Left lobe of liver (tissue), 2 donors: ENCODE measurements at regions not wholly inside any gene's neighbourhood (a gene's known extent, or its start where the extent isn't known, plus 50 kb on each side); places are given as distances from the start of the nearest gene placed in this dataset.

Experiments
- ATAC-seq: fragments of 200-7000 bp; cut with Tn5 transposase; one replicate; pipeline ENCODE4 v1.9.1; 2020; ENCODE audit warnings: mild to moderate bottlenecking, moderate library complexity
- DNase-seq: peaks from one replicate; pipeline ENCODE4 v3.0.0-alpha.2; 2020; ENCODE audit warnings: low spot score
- donor health status: DM: no; HTN: no; CAD: no; lungs with moderate emphysema.
- donor health status: DM: no; HTN: yes; CAD: no.

DNA sequence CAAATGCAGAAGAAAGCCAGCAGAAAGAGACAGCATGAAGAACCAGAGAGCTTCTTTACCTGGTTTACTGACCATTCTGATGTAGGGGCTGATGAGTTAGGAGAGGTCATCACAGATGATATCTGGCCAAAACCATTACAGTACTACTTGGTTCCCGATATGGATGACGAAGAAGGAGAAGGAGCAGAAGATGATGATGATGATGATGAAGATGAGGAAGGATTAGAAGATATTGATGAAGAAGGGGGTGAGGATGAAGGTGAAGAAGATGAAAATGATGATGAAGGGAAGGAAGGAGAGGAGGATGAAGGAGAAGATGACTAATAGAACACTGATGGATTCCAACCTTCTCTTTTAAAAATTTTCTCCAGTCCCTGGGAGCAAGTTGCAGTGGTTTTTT lies 178.2 kb upstream of the CRY1 start:
- ATAC-seq (no peak), DNase-seq (no peak)

DNA sequence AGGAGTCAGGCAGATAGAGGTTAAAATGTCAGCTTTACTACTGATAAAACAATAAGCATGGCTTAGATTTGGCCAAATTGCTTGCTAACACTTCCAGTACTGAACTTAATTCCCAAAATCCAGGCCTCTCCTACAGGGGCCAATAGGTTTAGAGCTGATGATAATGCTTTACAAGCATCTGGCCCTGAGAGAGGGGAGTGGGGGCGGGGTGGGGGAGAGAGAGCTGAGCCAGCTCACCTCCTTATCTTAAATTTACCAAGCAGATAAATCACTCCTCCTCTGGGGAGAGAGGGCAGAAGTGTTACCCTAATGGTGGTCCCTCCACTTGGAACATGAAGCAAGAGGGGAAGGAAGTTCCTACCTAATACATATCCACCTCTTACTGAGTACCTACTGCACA lies 182.2 kb upstream of the CRY1 start:
- ATAC-seq: no peak
- no peak for DNase-seq

DNA sequence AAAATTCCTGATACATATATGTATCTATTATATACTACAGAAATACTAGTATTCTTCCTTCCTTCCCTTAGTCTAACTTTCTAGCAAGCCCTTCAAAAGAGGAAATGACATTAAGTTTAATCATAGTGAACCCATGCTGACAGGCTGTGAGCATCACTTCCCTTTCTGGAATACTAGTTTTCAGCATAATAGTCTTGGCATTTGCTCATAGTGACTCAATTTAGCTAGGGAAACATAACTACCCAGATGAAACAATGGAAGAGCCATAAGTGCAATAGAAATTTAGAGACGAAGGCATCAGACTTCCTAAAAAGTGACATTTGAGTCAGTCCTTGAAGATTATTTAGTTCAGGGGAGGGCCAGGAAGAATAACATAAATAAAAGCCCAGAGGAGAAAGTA lies 184.5 kb upstream of the CRY1 start:
- no peak for ATAC-seq
- DNase-seq: no peak

DNA sequence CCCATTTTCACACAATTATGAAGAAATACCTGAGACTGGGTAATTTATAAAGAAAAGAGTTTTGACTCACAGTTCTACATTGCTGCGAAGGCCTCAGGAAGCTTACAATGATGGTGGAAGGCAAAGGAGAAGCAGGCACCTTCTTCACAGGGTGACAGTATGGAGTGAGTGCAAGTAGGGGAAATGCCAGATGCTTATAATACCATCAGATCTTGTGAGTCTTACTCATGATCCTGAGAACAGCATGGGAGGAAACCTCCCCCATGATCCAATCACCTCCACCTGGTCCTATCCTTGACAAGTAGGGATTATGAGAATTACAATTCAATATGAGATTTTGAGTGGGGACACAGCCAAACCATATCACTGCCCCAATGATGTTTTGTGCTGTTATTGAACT lies 189.3 kb upstream of the CRY1 start:
- ATAC-seq (no peak), DNase-seq (no peak)

DNA sequence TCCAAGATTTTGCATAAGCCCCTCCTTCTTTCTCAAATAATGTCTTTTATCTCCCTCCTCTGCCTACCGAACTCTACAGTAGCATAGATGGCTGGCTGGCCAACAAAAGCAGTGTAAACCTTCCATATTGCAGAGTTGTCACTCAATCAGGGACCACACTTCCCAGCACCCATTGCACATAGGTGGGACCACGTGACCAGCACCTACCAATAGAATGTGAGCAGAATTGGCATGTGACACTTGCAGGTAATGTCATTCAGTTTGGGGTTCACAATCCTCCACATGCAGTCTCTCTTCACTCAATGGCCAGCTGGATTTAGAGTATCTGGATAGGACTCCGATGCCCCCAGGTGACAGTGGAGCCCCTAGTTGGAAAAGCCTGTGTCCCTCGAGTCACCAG lies 190.3 kb upstream of the CRY1 start:
- no peak for DNase-seq
- no peak for ATAC-seq

DNA sequence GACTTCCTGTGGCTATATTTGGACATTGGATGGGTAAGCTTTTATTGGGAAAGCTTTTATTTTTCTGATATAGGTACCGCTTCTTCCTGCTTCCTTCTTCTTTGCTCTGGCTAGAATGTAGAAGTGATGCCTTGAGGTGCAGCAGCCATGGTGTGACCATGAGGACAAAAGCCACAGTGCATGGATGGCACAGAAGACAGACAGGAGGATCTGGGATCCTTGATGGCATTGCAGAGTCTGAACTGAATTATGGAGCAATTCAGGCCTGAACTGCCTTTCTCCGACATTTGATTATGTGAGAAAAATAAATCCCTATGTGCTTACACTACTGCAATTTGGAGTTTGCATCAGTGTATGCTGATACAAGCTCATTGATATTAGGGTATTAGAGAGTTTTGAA lies 191.3 kb upstream of the CRY1 start:
- DNase-seq: no peak
- ATAC-seq: no peak

DNA sequence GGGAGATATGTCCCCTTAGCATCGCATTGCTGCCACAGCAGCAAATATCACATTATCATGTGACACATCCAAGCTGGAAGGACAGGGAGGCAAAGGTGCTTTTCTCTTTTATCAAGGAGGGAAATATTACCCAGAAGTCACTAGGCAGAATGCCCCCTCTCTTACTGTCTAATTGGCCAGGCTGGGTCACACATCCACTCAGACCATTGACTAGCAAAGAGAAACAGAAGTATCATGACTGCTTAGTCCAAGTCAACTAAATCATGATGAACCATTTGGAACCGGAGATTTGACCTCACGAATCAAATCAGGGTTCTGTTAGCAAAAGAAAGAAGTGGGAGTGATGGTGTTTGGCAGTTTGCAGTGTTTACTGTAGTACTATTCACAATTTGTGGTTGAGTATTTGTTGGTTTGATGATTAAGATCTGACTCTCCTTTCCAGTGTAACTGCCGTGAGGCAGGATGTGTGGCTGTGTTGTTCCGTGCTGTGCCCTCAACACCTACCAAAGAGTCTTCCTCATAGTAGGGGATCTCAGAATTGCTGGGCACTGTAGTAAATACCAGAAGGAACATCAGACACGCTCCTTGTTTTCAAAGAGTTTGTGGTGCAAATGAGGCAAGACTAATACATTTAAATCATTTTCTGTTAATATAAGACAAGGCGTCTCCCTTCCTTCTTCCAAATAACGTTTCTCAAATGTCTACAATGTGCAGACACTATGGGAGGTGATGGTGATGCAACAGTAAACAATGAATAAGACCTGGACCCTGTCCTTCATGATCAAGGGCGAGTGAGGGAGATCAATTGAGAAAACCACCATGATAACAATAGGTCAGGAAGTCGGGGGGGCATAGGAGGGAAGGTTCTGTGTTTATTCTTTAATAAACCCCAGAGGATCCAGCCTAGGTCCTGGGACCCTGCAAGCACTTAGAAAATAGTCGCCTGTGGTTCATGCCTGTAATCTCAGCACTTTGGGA lies 194.4 kb upstream of the CRY1 start:
- ATAC-seq: no peak
- no peak for DNase-seq

DNA sequence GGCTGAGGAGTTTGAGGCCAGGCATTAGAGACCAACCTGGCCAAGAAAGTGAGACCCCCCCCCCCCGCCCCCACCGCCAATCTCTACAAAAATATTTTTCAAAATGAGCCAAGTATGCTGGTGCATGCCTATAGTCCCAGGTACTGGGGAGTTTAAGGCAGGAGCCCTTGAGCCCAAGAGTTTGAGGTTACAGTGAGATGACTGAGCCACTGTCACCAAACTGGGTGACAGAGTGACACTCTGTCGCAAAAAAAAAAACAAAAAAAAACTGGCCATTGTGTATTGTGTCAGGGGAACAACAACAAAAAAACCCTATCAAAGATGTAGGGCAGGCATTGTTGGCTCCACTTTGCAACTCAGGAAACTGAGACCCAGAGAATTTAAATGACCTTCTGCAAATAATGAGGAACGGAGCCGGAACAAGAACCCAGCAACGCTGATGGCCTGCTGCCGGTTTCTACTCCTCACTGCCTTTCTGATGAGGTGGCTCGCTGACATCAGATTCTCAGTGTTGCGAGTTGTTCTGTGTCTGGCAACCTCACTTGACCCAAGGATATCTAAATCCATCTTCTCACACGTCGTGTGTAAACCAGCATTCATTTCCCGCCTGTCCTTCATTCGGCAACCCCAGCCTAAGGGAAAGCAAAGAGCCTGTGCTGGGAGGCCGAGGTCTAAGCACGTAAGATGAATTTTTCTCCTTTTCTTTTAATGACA lies 195.2 kb upstream of the CRY1 start:
- ATAC-seq: no peak
- no peak for DNase-seq

DNA sequence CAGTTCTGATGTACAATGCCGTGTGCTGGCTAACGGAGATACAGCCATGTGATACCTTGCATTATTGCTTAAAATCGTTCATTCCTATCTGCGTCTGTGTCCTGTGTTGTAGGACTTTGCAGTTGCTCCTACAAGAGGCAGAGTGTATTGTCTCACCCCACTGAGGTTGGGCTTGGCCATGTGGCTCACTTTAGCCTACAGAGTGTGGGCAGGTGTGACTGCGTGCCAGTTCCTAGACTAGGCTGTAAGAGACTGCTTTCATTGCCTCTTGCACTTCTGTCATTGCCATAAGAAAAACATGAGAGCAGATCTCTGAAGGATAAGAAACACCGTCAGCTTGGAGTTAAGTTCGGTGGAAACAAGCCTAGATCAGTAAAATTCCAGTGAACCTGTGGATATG lies 197.7 kb upstream of the CRY1 start:
- ATAC-seq (no peak), DNase-seq (no peak)

DNA sequence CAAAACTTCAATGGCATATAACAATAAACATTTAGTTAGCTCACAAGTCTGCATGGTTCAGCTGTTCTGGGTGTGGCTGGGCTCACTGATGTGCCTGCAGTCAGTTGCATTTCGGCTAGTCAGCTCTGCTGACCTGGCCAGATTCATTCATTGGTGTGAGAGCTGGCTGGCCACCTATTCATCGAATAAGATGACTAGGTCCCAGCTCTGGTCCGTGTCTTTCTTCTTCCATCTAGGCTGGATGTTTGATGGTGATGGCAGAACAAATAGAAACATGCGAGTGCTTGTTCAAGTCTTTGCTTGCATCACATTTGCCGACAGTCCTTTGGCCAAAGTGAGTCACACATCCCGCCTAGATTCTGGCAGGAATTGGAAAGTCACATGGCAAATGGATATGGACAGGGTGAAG lies 203.3 kb upstream of the CRY1 start:
- no peak for DNase-seq
- no peak for ATAC-seq

DNA sequence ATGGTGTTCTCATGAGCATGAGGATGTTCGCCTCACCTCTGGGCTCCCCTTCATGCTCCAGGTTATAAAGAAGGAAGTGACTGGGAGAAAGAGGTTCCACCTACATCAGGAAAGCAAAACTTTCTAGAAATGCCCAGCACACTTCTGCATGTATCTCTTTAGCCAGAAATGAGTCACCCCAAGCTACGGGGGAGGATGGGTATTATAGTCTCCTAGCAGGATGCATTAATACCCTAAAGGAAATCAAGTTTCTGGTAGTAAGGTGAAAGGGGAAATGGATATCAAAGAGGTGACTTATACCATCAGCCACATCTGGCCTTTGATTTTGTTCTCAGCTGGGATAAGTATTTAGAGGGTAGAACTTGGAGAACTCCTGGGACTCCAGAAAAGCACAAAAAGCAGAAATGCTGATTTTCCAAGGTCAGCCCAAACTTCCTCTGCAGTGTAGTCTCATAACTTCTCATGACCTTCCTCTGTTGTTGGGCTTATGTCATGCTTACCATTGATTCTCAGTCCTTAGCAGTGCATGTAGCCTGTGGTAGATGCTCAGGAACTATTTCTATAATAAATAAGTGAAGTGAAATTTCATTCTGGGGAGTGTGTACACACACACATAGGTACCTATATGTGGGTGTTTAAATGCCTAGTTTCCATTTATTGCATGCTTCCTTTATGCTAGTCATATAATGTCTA lies 209.4 kb upstream of the CRY1 start:
- no peak for DNase-seq
- no peak for ATAC-seq

DNA sequence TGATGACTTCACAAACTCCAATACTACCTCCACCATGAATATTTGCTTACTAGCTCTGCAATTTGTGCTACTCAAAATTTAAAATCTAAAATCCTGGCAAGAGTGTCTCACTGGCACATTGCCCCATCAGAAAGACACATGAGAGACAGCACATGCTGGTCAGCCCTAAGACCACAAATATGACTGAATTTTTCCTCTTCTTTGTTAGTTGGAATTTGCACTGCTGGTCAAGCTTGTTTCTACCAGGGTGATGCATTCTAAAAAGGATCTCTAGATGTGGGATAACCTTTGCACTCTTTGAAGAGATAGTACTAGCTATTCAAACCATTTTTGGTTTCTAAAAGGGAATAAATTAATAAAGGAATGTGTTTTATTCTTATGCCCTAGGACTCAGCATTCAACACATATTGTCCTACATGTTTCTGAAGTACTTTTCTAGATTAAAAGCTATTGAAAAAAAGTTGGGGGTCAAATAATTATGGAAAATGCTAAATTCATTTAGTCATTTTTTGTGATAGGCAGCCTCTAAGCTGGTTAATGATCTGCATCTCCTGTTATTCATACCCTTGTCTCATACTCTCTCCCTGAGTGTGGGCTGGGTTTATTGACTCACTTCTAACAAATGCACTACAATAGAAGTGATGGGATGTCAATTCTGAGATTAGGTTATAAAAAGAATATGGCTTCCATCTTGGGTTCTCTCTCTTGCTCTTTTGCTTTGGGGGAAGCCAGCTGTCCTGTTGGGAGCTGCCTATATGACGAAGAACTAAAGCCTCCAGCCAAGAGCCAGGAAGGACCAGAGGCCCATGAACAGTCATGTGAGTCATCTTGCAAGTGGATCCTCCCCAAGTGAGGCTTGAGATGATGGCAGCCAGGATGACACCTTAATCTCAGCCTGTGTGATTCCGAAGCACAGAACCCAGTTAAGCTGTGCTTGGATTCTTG lies 211.5 kb upstream of the CRY1 start:
- DNase-seq (no peak), ATAC-seq (no peak)

DNA sequence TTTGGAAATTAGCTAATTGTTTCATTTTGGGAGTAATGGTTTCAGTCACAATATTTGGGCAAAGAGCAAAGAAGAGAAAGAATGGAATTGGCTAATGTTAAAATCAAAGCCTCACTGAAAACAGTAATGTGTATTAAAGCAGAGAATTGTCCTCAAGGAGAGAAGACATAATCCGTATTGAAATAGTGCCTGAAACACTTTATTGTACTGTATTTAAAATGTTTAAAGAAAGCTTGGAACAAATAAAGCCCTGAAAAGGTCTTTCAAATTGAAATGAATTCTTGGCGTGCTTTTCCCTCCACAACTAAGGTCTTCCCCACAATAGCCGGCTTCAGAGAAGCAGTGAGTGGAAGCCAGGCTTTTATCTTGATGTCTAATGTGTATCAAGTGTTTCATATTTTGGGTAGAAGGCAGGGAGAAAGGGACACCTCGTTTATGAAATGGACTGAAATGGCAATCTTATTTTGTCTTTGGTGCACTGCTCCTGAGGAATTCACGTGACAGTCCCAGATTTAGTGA lies 212.9 kb upstream of the CRY1 start:
- DNase-seq (no peak), ATAC-seq (no peak)

DNA sequence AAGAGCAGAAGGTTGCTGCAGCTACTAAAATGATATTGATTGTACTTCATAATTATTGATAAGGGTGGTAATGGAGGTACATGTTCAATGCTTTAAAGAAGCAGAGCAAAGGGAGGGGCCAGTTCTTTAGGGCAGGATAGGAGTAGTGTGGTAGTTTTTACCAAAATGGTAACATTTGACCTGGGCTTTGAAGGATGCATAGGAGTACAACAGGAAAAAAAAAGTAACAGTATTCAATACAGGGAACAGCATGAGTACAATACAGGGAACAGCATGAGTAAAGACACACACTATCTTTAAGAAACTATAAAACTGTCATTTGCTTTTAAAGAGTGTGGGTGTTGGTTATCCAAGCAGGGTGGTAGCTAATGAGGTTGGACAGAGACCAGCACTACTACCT lies 215.0 kb upstream of the CRY1 start:
- ATAC-seq: no peak

DNA sequence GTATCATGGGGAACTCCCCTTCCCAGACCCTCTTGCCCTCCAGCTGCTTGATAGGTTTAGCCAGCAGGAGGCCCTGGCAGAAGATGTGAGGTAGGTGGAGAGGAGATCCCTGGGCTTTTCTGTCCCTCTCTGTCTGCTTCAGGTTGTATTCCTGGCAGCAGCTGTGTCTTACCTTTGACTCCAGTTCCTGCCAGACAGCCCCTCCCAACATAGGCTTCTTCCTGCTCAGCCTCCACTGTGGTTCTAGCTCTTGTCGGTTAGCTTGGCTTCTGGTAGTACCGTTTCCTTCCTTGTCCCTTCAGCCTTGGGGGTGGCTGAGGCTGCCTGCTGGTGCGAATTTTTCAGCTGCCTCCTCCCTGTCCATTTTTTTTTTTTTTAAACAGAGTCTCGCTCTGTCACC lies 215.7 kb upstream of the CRY1 start:
- DNase-seq: no peak
- ATAC-seq: no peak

More for the DNA sequence above, 215.0 kb upstream of the CRY1 start:
- no peak for DNase-seq

DNA sequence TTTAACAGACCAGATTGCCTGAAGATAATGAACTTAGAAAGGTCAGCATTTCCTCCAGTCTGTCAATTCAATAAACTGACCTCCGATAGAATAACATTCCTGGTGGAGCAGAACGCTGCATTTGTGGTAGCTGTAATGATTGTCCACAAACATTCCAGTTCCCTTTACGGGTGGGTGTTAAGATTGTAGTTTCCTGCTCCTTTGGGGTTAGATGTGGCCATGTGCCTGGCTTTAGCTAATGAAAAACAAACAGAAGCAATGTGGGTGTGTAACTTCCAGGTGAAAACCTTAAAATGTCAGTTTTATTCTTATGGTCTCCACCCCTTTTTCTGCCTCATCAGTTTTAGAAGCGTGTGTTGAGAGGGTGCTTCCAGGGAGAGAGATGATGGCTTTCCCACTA lies 217.3 kb upstream of the CRY1 start:
- DNase-seq: no peak

DNA sequence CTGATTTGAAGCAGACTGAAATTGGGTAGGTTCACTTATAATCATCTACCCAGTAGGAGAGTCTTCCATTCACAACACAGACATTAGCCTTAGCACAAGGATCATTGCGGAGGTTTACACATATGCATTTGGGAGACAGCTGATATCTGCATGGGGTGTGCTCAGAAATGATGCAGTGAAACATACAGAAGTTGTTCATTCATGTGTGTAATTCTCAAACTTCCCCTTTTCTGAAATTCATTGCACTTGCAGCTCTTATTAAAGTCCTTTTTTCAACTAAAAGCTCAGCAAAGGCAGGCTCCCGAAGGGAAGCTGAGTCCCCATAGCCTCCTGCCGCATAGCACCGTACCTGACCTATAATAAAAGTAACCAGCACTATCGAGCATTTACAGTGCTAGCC lies 218.3 kb upstream of the CRY1 start:
- DNase-seq (no peak), ATAC-seq (no peak)

More for the DNA sequence above, 217.3 kb upstream of the CRY1 start:
- ATAC-seq: no peak

DNA sequence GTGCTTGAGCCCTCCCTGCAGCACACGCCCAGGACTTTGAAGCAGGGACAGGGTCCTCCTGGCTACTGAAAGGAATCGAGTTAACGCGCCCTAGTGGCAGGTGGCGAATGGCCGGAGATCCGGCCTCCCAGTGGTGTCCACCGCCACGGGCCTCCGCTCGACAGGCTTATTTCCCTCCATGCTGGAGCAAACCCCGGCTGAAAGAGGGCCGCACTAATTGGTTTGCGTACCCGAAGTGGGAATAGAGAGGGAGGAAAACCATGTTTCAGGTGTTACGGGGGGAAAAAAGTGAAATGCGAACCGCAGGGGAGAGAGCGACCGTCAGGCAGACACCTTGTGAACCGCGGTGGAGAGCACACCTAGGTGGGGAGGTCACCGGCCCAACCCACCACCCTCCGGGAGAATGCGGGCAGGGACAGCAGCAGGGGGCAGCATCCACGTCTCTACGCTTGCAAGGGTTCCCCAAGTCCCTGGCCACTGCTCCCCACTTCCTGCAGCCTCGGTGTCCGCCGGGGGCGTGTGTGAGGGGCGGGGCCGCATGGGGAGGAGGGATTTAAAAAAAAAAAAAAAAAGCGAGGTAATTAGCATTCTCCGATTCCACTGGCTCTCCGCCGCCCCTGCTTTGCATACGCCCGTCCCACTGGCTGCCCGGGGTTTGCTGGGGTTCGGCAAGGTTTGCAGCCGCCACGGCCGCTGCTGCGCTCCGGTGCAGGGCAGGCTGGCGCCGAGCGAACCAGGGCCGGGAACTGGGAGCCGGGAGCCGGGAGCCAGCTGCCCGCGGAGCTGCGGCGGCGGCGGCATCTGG lies 224.6 kb upstream of the CRY1 start:
- ATAC-seq (peak; percentile 92), DNase-seq (peak; percentile 77)

DNA sequence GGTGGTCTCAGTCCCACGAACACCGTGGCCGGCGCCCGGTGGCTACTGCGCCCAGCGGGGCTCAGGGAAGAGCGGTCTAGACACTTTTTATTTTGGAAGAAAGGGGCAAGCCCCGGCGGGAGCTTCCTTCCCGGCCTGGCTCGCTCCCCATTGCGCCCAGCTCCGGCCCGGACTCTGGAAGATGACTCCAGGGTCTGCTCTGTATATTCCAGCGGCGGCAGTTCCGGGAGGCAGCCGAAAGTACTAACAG lies 225.1 kb upstream of the CRY1 start:
- DNase-seq (no peak), ATAC-seq (peak; percentile 19)
